Activated CD4-positive, alpha-beta T cell treated with anti-CD3 and anti-CD28 coated beads for 4 hours (primary cell): ENCODE measurements at regions not wholly inside any gene's neighbourhood (a gene's known extent, or its start where the extent isn't known, plus 50 kb on each side); places are given as distances from the start of the nearest gene placed in this dataset.

Experiments
- DNase-seq, 2 donors: peaks; one replicate each; pipeline ENCODE4 v3.0.0-alpha.2; 2020

GRCh38 chr13:64007339-64007738 is 2591.7 kb upstream of the PCDH20 start:
- DNase-seq, result no peak

- no peak for DNase-seq
These were observed 2584.7 kb upstream of the PCDH20 start for GRCh38 chr13:64000321-64000720.

GRCh38 chr13:63999614-64000305 is 2584.1 kb upstream of the PCDH20 start:
- DNase-seq, result no peak

- no peak for DNase-seq
These were observed 2567.7 kb upstream of the PCDH20 start for GRCh38 chr13:63983366-63983765.

GRCh38 chr13:63979951-63980350 is 2564.3 kb upstream of the PCDH20 start:
- DNase-seq, result no peak

GRCh38 chr13:63972328-63972727 is 2556.7 kb upstream of the PCDH20 start:
- DNase-seq, result no peak

GRCh38 chr13:63954683-63955082 is 2539.0 kb upstream of the PCDH20 start:
- DNase-seq, result no peak

GRCh38 chr13:63948045-63948444 is 2532.4 kb upstream of the PCDH20 start:
- DNase-seq, result no peak

GRCh38 chr13:63944911-63945310 is 2529.3 kb upstream of the PCDH20 start:
- no peak for DNase-seq

- DNase-seq, result no peak
These were observed 2526.7 kb upstream of the PCDH20 start for GRCh38 chr13:63942372-63942771.

GRCh38 chr13:63938851-63939250 is 2523.2 kb upstream of the PCDH20 start:
- DNase-seq, result no peak

- no peak for DNase-seq
These were observed 2494.9 kb upstream of the PCDH20 start for GRCh38 chr13:63910511-63910910.

- no peak for DNase-seq
These were observed 2494.2 kb upstream of the PCDH20 start for GRCh38 chr13:63909726-63910375.

GRCh38 chr13:63902141-63902540 is 2486.5 kb upstream of the PCDH20 start:
- no peak for DNase-seq

- no peak for DNase-seq
These were observed 2486.0 kb upstream of the PCDH20 start for GRCh38 chr13:63901630-63902029.

- no peak for DNase-seq
These were observed 2484.8 kb upstream of the PCDH20 start for GRCh38 chr13:63900406-63900805.

GRCh38 chr13:63896321-63896720 is 2480.7 kb upstream of the PCDH20 start:
- no peak for DNase-seq

- DNase-seq, result no peak
These were observed 2466.4 kb upstream of the PCDH20 start for GRCh38 chr13:63882052-63882451.

GRCh38 chr13:63880705-63881104 is 2465.1 kb upstream of the PCDH20 start:
- no peak for DNase-seq

GRCh38 chr13:63873936-63874335 is 2458.3 kb upstream of the PCDH20 start:
- no peak for DNase-seq

GRCh38 chr13:63864171-63864902 is 2448.7 kb upstream of the PCDH20 start:
- DNase-seq, result no peak

- no peak for DNase-seq
These were observed 2439.9 kb upstream of the PCDH20 start for GRCh38 chr13:63855457-63856118.

- DNase-seq, result no peak
These were observed 2438.2 kb upstream of the PCDH20 start for GRCh38 chr13:63853816-63854215.

GRCh38 chr13:63851526-63851925 is 2435.9 kb upstream of the PCDH20 start:
- no peak for DNase-seq
